ENCODE measurements at regions not wholly inside any gene's neighbourhood (a gene's known extent, or its start where the extent isn't known, plus 50 kb on each side); places are given as distances from the start of the nearest gene placed in this dataset.

DNA sequence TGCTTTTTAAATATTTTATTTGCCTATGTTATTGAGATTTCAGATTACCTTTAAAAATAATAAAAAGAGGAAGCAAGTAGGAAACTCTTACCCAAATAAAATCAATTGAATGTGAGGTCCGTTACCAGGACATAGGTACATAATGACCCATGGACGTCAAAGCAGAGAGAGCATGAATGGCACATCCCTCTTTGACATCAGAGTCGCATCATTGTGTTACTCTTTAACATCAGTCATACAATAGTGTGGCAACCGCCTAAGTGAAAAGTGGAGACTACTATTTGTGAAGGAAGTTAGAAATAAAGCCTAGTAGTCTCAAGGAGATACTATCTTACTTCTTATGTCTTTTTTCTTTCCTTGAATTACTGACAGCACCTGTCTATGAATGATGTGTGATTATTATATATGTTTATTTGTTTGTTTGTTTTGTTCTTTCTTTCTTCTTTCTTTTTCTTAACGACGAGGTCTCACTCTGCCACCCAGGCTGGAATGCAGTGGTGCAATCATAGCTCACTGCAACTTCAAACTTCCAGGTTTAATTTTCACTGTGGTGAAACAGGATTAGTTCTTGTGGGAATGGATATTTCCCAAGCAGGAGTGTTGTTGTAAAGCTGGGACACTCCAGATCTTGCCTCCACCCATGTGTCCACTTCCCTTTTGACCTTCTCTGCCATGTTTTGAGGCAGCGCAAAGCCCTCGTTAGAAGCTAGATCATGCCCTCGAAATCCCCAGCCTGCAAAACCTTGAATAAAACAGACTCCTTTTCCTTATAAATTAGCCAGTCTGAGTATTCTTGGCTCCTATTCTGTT, 407.2 kb upstream of the NETO1 start:
- DNase-seq, result no peak

- no peak for DNase-seq
Measured at GRCh38 chr18:73270920-73271634, 403.3 kb upstream of the NETO1 start.

GRCh38 chr18:73264562-73264921, 396.8 kb upstream of the NETO1 start:
- no peak for DNase-seq

DNA sequence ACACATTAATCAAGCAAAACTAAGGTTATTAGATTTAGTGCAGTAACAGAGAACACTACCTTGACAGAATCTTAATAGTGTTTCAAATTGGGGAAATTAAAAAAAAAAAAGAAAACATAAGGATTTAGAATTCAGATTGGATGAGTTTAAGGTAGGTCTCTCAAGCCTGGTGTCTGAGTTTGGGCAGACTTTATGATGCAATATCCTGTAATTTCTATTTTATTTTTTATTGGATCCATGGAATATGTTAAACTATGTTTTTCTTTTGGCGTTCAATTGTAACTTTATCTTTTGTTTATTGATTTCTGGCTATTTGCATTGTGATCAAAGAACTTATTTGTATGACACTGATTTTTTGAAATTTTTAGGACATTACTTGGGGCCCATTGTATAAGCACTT, 394.1 kb upstream of the NETO1 start:
- no peak for DNase-seq

GRCh38 chr18:73261243-73261642, 393.5 kb upstream of the NETO1 start:
- DNase-seq, result no peak

- no peak for DNase-seq
Measured at GRCh38 chr18:73258375-73259087, 390.7 kb upstream of the NETO1 start.

- no peak for DNase-seq
Measured at GRCh38 chr18:73254564-73254963, 386.8 kb upstream of the NETO1 start.

DNA sequence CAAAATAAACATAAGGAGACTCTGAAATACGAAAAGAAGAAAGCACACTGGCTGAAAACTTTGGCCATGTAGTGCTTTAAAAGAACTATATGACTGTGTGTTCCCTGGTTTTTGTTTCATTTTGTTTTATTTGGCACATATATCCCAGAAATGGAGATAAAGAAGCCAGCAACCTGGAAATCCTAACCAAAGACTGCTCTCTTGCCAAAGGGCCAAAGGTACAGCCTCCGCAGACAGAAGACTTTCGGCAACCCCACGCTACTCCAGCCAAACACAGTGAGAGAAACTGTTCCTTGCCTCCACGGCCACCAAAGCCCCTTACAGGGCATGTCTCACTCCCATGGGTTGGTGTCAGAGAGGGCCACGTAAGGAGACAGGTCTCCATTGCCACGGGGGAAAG, 381.2 kb upstream of the NETO1 start:
- no peak for DNase-seq

DNA sequence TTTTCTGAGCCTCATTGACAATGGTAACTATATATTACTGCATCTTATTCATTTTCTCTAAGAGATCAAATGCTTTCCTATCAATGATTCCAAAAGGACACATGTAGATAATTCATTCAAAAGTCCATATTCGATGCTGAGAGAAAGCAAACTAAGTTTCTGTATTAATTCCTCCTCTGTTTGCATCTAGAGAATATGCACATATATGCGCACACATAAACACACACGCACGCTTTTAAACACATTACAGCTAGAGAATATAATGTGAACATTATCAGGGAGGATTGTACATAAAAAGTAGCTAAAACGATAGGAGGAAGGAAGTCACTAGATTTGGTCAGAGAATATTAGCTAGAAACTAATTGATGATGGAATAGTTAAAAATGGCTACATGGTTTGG, 379.0 kb upstream of the NETO1 start:
- DNase-seq, result no peak

- no peak for DNase-seq
Measured at GRCh38 chr18:73245345-73245744, 377.6 kb upstream of the NETO1 start.

DNA sequence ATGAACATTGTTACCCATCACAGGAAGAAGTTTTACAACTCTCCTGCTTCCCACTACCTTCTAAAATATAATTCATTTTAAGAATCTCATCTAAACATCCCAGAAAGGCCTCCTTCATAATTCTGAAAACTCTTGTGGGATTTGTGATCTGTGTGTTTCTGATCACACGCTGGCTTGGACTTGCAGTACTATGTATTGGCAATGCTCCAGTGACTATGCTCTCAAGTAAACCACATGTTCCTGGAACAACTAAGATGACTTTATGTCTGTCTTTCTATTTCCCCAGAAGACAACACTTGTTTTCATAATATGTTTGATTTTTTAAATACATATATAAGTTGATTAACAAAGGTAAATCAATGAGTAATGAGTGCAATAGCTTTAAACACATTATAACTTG, 376.6 kb upstream of the NETO1 start:
- no peak for DNase-seq

DNA sequence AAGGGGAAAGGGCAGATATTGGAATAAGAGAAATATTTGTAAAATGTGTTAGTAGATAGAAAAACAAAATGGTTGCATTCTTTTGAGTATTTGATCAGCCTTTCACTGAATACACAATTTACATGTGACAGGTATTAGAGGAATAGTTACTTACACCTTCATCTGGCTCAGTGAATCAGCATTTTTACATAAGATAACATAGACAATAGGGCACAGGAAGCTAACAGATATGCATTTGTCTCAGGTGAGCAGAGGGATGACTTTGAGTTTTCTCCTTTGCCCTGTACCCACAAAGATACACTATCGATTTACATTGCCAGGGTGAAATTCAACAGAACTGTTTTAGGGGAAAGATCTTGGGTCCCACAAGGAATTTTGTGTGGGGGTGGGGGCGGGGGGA, 373.1 kb upstream of the NETO1 start:
- DNase-seq, result no peak

GRCh38 chr18:73235921-73236320, 368.1 kb upstream of the NETO1 start:
- DNase-seq, result no peak

- DNase-seq, result no peak
Measured at GRCh38 chr18:73235491-73235890, 367.7 kb upstream of the NETO1 start.

GRCh38 chr18:73232933-73233332, 365.1 kb upstream of the NETO1 start:
- no peak for DNase-seq

DNA sequence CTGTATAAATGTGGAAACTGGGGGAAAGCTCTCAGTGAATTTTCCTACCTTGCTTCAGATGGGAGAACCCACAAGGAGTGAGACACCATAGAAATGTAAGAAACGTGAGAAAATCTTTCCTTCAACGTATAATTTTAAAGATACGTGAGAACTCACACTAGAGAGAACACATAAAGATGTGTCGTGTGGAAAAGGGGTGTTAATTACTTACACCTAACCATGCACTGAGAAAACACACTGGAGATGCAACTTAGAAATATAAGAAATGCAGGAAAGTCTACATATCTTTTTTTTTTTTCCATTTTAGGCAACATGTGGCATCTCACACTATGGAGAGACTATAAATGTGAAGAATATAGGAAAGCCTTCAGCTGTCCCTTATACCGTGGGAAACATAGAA, 352.9 kb upstream of the NETO1 start:
- DNase-seq, result no peak

DNA sequence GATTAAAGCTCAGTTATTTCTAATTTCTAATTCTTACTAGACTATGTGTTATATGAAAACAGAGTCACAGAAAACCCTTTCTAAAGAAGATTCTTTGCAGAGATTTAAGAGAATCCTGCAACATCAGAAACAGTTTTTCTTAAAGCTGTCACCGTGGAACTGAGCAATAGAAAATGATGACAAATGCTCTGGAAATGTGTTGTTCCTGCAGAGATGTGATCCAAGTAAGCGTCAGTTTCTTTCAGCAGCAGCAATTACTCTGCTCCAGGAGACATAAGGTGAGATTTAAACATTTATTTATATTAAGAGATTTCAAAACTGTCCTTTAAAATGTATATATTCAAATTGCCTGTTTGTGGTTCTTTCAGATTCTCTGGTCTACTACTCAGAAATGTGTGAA, 350.5 kb upstream of the NETO1 start:
- no peak for DNase-seq

- DNase-seq, result no peak
Measured at GRCh38 chr18:73214970-73215369, 347.2 kb upstream of the NETO1 start.

DNA sequence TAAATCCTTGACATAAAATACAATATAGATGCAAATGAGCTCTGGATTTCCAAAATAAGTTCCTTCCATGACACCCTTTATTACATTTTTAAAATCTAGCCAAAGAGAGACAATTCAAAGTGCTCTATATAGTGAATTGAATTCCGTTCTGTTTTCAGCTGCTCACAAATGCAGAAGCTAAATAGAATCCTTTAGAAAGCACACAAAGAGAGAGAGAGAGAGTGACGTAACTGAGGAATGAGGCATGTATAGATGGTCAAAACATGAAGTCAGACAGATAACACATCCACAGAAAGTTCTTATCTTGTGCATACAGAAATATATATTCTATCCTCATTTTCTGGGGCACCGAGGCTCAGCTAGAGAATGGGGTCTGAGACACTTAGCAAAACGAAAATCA, 344.7 kb upstream of the NETO1 start:
- no peak for DNase-seq

DNA sequence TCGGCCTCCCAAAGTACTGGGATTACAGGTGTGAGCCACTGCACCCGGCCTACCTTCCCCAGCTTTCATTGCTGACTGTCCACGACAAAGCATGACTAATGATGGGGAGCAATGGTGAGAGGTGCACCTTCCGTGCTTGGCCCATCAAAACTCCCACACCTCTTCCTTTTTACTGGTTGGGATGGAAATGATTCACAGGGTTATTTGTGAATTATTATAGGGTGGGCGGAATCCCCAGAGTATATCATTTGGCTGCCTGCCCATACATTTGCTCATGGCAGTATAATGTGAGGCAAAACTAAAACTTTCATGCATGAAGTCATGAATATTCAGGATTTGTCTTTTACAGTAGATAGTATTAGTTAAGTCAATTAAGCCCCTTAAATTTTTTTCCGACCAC, 334.2 kb upstream of the NETO1 start:
- DNase-seq, result no peak

DNA sequence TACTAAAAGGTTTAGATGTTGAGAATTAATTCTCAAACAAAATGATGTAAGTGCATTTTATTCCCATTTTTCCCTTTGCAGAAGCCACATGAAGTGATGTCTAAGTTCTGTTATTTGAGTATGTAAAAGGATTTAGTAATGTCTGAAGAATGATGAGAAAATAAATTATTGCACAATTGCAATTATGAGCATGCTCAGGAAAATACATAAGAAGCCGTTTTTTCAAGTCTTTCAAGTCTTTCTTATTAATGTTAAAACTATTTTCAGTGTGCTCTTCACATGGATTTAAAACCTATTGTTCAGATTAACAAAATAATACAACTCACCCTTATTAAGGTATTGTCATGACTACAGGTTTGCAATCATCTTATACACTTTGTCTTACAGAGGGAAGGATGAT, 331.4 kb upstream of the NETO1 start:
- DNase-seq, result no peak

- DNase-seq, result no peak
Measured at GRCh38 chr18:73189718-73190117, 321.9 kb upstream of the NETO1 start.

DNA sequence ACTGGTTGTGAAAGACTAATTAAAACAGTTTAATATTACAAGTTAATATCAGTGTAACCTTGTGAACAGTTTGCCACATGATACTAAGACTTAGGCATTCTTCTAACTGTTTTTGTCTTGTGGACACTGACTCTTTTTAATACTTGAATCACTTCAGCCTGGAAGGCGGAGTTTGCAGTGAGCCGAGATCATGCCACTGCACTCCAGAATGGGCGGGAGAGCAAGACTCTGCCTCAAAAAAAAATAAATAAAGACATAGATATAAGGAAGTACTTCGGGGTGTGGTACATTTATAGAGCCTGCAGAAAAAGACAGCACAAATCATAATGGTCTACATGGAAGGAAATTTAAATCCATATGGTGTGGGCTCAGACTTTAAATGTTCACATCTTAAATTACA, 300.4 kb upstream of the NETO1 start:
- DNase-seq, result no peak

GRCh38 chr18:73164430-73164829, 296.6 kb upstream of the NETO1 start:
- DNase-seq, result no peak
